SK-N-SH treated with all-trans-retinoic acid at 6 μM for 48 hours (cell line): ENCODE measurements at regions not wholly inside any gene's neighbourhood (a gene's known extent, or its start where the extent isn't known, plus 50 kb on each side); places are given as distances from the start of the nearest gene placed in this dataset.

ENCODE experiments used
- ATAC-seq: fragments of 200-7000 bp; cut with Tn5 transposase; 3 replicates; pipeline ENCODE4 v1.9.1; 2020; ENCODE audit warnings: mild to moderate bottlenecking, moderate library complexity
- ARNTL ChIP-seq: fragments of 450-650 bp; formaldehyde crosslinking; IDR thresholded peaks from 2 replicates; pipeline ENCODE4 v1.5.0; 2020; ENCODE audit warnings: low read depth, mild to moderate bottlenecking, moderate library complexity, borderline replicate concordance
- BACH2 ChIP-seq: fragments of 250-450 bp; sonication (Bioruptor Pico); IDR thresholded peaks from 2 replicates; pipeline ENCODE4 v1.9.0; 2021; ENCODE audit warnings: mild to moderate bottlenecking, borderline replicate concordance
- CREB5 ChIP-seq: fragments of 250-450 bp; sonication (Bioruptor Pico); IDR thresholded peaks from 2 replicates; pipeline ENCODE4 v1.5.1; 2020; ENCODE audit warnings: low read depth, mild to moderate bottlenecking, moderate library complexity
- CSRNP3 ChIP-seq: fragments of 250-450 bp; sonication (Bioruptor Pico); IDR thresholded peaks from 2 replicates; pipeline ENCODE4 v1.5.1; 2021; ENCODE audit warnings: mild to moderate bottlenecking, moderate library complexity
- ESRRG ChIP-seq: fragments of 250-450 bp; sonication (Bioruptor Pico); IDR thresholded peaks from 2 replicates; pipeline ENCODE4 v1.6.1; 2021; ENCODE audit warnings: mild to moderate bottlenecking
- GLIS3 ChIP-seq: fragments of 250-450 bp; sonication (Bioruptor Pico); IDR thresholded peaks from 2 replicates; pipeline ENCODE4 v1.5.0; 2020; ENCODE audit warnings: mild to moderate bottlenecking, moderate library complexity
- ISL1 ChIP-seq: fragments of 250-450 bp; sonication (Bioruptor Pico); IDR thresholded peaks from 2 replicates; pipeline ENCODE4 v2.1.2; 2022; ENCODE audit warnings: mild to moderate bottlenecking, moderate library complexity
- OSR1 ChIP-seq: fragments of 250-450 bp; sonication (Bioruptor Pico); IDR thresholded peaks from 2 replicates; pipeline ENCODE4 v1.8.0; 2022; ENCODE audit warnings: moderate library complexity, mild to moderate bottlenecking, inconsistent platforms
- PATZ1 ChIP-seq: fragments of 250-450 bp; sonication (Bioruptor Pico); IDR thresholded peaks from 2 replicates; pipeline ENCODE4 v1.8.0; 2020; ENCODE audit warnings: mild to moderate bottlenecking, moderate library complexity, borderline replicate concordance
- POU6F1 ChIP-seq: fragments of 250-450 bp; sonication (Bioruptor Pico); IDR thresholded peaks from 2 replicates; pipeline ENCODE4 v1.8.0; 2021; ENCODE audit warnings: low read depth, mild to moderate bottlenecking, moderate library complexity, borderline replicate concordance
- PPARA ChIP-seq: fragments of 250-450 bp; sonication (Bioruptor Pico); IDR thresholded peaks from 2 replicates; pipeline ENCODE4 v1.5.0; 2020; ENCODE audit warnings: mild to moderate bottlenecking, borderline replicate concordance
- RARB ChIP-seq: fragments of 250-450 bp; sonication (Bioruptor Pico); IDR thresholded peaks from 2 replicates; pipeline ENCODE4 v1.8.0; 2021; ENCODE audit warnings: mild to moderate bottlenecking, moderate library complexity
- SNAI2 ChIP-seq: fragments of 250-450 bp; sonication (Bioruptor Pico); IDR thresholded peaks from 2 replicates; pipeline ENCODE4 v1.5.0; 2020; ENCODE audit warnings: mild to moderate bottlenecking, moderate library complexity
- TOX ChIP-seq: fragments of 250-450 bp; sonication (Bioruptor Pico); IDR thresholded peaks from 2 replicates; pipeline ENCODE4 v1.8.0; 2021; ENCODE audit warnings: mild to moderate bottlenecking, moderate library complexity, borderline replicate concordance
- TSHZ2 ChIP-seq: fragments of 250-450 bp; sonication (Bioruptor Pico); IDR thresholded peaks from 2 replicates; pipeline ENCODE4 v1.5.0; 2020; ENCODE audit warnings: mild to moderate bottlenecking, moderate library complexity
- ZC3H10 ChIP-seq: fragments of 250-450 bp; sonication (Bioruptor Pico); IDR thresholded peaks from 2 replicates; pipeline ENCODE4 v1.5.1; 2021; ENCODE audit warnings: mild to moderate bottlenecking, moderate library complexity
- ZFP30 ChIP-seq: fragments of 450-650 bp; formaldehyde crosslinking; IDR thresholded peaks from 2 replicates; pipeline ENCODE4 v1.5.0; 2022; ENCODE audit warnings: mild to moderate bottlenecking, moderate library complexity
- ZNF565 ChIP-seq: fragments of 450-650 bp; formaldehyde crosslinking; conservative IDR thresholded peaks from 2 replicates; pipeline ENCODE4 v1.5.0; 2020; ENCODE audit warnings: low read depth, mild to moderate bottlenecking, moderate library complexity
- ZNF70 ChIP-seq: fragments of 450-650 bp; formaldehyde crosslinking; IDR thresholded peaks from 2 replicates; pipeline ENCODE4 v1.5.0; 2020; ENCODE audit warnings: mild to moderate bottlenecking, moderate library complexity
- ZNF8 ChIP-seq: fragments of 450-650 bp; formaldehyde crosslinking; IDR thresholded peaks from 2 replicates; pipeline ENCODE4 v1.5.0; 2020; ENCODE audit warnings: mild to moderate bottlenecking, moderate library complexity

- no peak for ATAC-seq
- TF ChIP-seq PATZ1 (no peak), RARB (CRISPR knock-in tag) (no peak), ESRRG (CRISPR knock-in tag) (no peak), BACH2 (CRISPR knock-in tag) (no peak)
- TF ChIP-seq, all 23 proteins: peak for 0
Observed at GRCh38 chr18:70700496-70700895, 411.7 kb downstream of the SOCS6 start.

- ATAC-seq: no peak
- no peak for TF ChIP-seq ZNF8 (CRISPR knock-in tag)
- no peak for TF ChIP-seq SNAI2
- no peak for TF ChIP-seq ZNF70 (CRISPR knock-in tag)
- TF ChIP-seq POU6F1 (CRISPR knock-in tag): no peak
- no peak for TF ChIP-seq RARB (CRISPR knock-in tag)
- no peak for TF ChIP-seq ZC3H10 (CRISPR knock-in tag)
- TF ChIP-seq ZNF565 (CRISPR knock-in tag): no peak
- no peak for TF ChIP-seq ISL1 (CRISPR knock-in tag)
- TF ChIP-seq BACH2 (CRISPR knock-in tag): no peak
- TF ChIP-seq PATZ1: no peak
- no peak for TF ChIP-seq CSRNP3 (CRISPR knock-in tag)
- TF ChIP-seq TOX (CRISPR knock-in tag): no peak
- TF ChIP-seq ARNTL (CRISPR knock-in tag): no peak
- TF ChIP-seq TSHZ2 (CRISPR knock-in tag): no peak
- no peak for TF ChIP-seq ZFP30
- no peak for TF ChIP-seq GLIS3 (CRISPR knock-in tag)
- TF ChIP-seq ESRRG (CRISPR knock-in tag): no peak
- TF ChIP-seq OSR1 (CRISPR knock-in tag): no peak
- no peak for TF ChIP-seq CREB5 (CRISPR knock-in tag)
- TF ChIP-seq PPARA: no peak
- TF ChIP-seq, all 23 proteins: peak for 0
Observed at GRCh38 chr18:70698574-70698973, 409.7 kb downstream of the SOCS6 start.

- no peak for ATAC-seq
- TF ChIP-seq ESRRG (CRISPR knock-in tag) (no peak), ZC3H10 (CRISPR knock-in tag) (no peak), TSHZ2 (CRISPR knock-in tag) (no peak), ISL1 (CRISPR knock-in tag) (no peak), CSRNP3 (CRISPR knock-in tag) (no peak), PATZ1 (no peak)
Observed at GRCh38 chr18:70693246-70693645, 404.4 kb downstream of the SOCS6 start.
